ENCODE measurements at regions not wholly inside any gene's neighbourhood (a gene's known extent, or its start where the extent isn't known, plus 50 kb on each side); places are given as distances from the start of the nearest gene placed in this dataset.

GRCh38 chr18:59994357-59994756, 94.6 kb downstream of the PMAIP1 start:
- TF ChIP-seq, protein P1, sequence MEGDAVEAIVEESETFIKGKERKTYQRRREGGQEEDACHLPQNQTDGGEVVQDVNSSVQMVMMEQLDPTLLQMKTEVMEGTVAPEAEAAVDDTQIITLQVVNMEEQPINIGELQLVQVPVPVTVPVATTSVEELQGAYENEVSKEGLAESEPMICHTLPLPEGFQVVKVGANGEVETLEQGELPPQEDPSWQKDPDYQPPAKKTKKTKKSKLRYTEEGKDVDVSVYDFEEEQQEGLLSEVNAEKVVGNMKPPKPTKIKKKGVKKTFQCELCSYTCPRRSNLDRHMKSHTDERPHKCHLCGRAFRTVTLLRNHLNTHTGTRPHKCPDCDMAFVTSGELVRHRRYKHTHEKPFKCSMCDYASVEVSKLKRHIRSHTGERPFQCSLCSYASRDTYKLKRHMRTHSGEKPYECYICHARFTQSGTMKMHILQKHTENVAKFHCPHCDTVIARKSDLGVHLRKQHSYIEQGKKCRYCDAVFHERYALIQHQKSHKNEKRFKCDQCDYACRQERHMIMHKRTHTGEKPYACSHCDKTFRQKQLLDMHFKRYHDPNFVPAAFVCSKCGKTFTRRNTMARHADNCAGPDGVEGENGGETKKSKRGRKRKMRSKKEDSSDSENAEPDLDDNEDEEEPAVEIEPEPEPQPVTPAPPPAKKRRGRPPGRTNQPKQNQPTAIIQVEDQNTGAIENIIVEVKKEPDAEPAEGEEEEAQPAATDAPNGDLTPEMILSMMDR (IDR thresholded peaks at IDR 0.05) = no peak
- no peak for TF ChIP-seq POLR2A (IDR thresholded peaks at IDR 0.05)

Measured in prostate gland (tissue), 2 donors.